ENCODE measurements at regions not wholly inside any gene's neighbourhood (a gene's known extent, or its start where the extent isn't known, plus 50 kb on each side); places are given as distances from the start of the nearest gene placed in this dataset.

- no peaks in the 10 kb centered on the region for H3K36me3 Mint-ChIP-seq
- peak; percentile 88 for ATAC-seq
- peaks cover 12% of the 10 kb centered on the region for H3K4me1 Mint-ChIP-seq
- H3K27me3 Mint-ChIP-seq (ENCODE audit: low read depth) = no peaks in the 10 kb centered on the region; the same call in 1 of the 2 replicates
- H3K27ac Mint-ChIP-seq = no peak overlapping the region
- ChIA-PET CTCF (interaction anchor here (0.6 to 2.4 kb wide), 41 partner anchors 8 to 1893 kb away, joined by 3 to 28 read pairs (median 5); partner anchors contain the start of genes LHX1 and MRM1), POLR2A (no interaction called here)
- H3K9me3 Mint-ChIP-seq = peaks cover 4% of the 10 kb centered on the region
- TF ChIP-seq FOXK1 (CRISPR knock-in tag; IDR thresholded peaks at IDR 0.05) = peak; percentile 93
- no peak for TF ChIP-seq ZBTB21 (CRISPR knock-in tag; IDR thresholded peaks at IDR 0.05; ENCODE audit: borderline replicate concordance)
- peak; percentile 32; the same call in 1 of the 2 replicates for TF ChIP-seq USF2 (CRISPR knock-in tag; IDR thresholded peaks at IDR 0.05)
- TF ChIP-seq CTCF (IDR thresholded peaks at IDR 0.05) = peak; percentile 33
- H3K4me3 Mint-ChIP-seq = no peak overlapping the region
- peak; percentile 77 for DNase-seq (ENCODE audit: low spot score)
These were observed 154.2 kb downstream of the MRM1 start for GRCh38 chr17:36755586-36755985.

GRCh38 chr17:36756695-36757094 is 155.3 kb downstream of the MRM1 start:
- H3K27ac Mint-ChIP-seq = no peak overlapping the region
- DNase-seq (ENCODE audit: low spot score) = no peak
- peaks cover 12% of the 10 kb centered on the region for H3K9me3 Mint-ChIP-seq
- CTCF ChIA-PET = interaction anchor here (1.8 to 2.1 kb wide), 3 partner anchors 51 to 290 kb away, joined by 6 to 28 read pairs (median 9); no protein-coding TSS in a partner anchor
- H3K36me3 Mint-ChIP-seq = no peaks in the 10 kb centered on the region
- TF ChIP-seq FOXP1 (CRISPR knock-in tag; IDR thresholded peaks at IDR 0.05; ENCODE audit: borderline replicate concordance) (no peak), ESRRA (CRISPR knock-in tag; IDR thresholded peaks at IDR 0.05; ENCODE audit: borderline replicate concordance) (no peak), ELF4 (CRISPR knock-in tag; IDR thresholded peaks at IDR 0.05; ENCODE audit: low read depth) (no peak), ETV6 (CRISPR knock-in tag; IDR thresholded peaks at IDR 0.05) (no peak), ZNF512 (CRISPR knock-in tag; IDR thresholded peaks at IDR 0.05; ENCODE audit: borderline replicate concordance) (no peak), JAZF1 (CRISPR knock-in tag; IDR thresholded peaks at IDR 0.05) (no peak), CBFB (CRISPR knock-in tag; IDR thresholded peaks at IDR 0.05; ENCODE audit: low read depth) (no peak)
- POLR2A ChIA-PET = no interaction called here
- H3K4me3 Mint-ChIP-seq = no peak overlapping the region
- no peaks in the 10 kb centered on the region; the same call in 1 of the 2 replicates for H3K27me3 Mint-ChIP-seq (ENCODE audit: low read depth)
- ATAC-seq = no peak
- H3K4me1 Mint-ChIP-seq = peaks cover 13% of the 10 kb centered on the region

GRCh38 chr17:36760425-36760824 is 159.0 kb downstream of the MRM1 start:
- CTCF ChIA-PET = interaction anchor here (1.1 kb wide), 1 partner anchor 113 kb away, joined by 3 read pairs; no protein-coding TSS in a partner anchor
- ATAC-seq (no peak), DNase-seq (ENCODE audit: low spot score) (no peak)
- Mint-ChIP-seq H3K4me1 (peaks cover 24% of the 10 kb centered on the region), H3K9me3 (peaks cover 12% of the 10 kb centered on the region), H3K36me3 (no peaks in the 10 kb centered on the region), H3K27me3 (ENCODE audit: low read depth) (no peaks in the 10 kb centered on the region; the same call in 1 of the 2 replicates), H3K4me3 (no peak overlapping the region), H3K27ac (no peak overlapping the region)
- TF ChIP-seq ZNF317 (CRISPR knock-in tag; IDR thresholded peaks at IDR 0.05; ENCODE audit: borderline replicate concordance, low read depth) (no peak), ZNF396 (CRISPR knock-in tag; IDR thresholded peaks at IDR 0.05; ENCODE audit: borderline replicate concordance) (no peak), ETV6 (CRISPR knock-in tag; IDR thresholded peaks at IDR 0.05) (no peak), STAT6 (CRISPR knock-in tag; conservative IDR thresholded peaks at IDR 0.05; ENCODE audit: low read depth) (no peak), ZNF512 (CRISPR knock-in tag; IDR thresholded peaks at IDR 0.05; ENCODE audit: borderline replicate concordance) (no peak), ZNF671 (CRISPR knock-in tag; IDR thresholded peaks at IDR 0.05) (no peak), E2F1 (CRISPR knock-in tag; IDR thresholded peaks at IDR 0.05) (no peak), TP53 (CRISPR knock-in tag; IDR thresholded peaks at IDR 0.05) (no peak), PRRX2 (CRISPR knock-in tag; IDR thresholded peaks at IDR 0.05) (no peak), CDX4 (CRISPR knock-in tag; IDR thresholded peaks at IDR 0.05; ENCODE audit: borderline replicate concordance) (no peak), EMX1 (CRISPR knock-in tag; IDR thresholded peaks at IDR 0.05) (no peak)
- POLR2A ChIA-PET = no interaction called here

All from WTC11 (cell line).